ENCODE measurements at regions not wholly inside any gene's neighbourhood (a gene's known extent, or its start where the extent isn't known, plus 50 kb on each side); places are given as distances from the start of the nearest gene placed in this dataset.

GRCh38 chr11:113591117-113591516, 115.0 kb downstream of the TMPRSS5 start:
- Histone ChIP-seq H3K27ac (no peak overlapping the region), H3K36me3 (no peaks in the 10 kb centered on the region), H3K4me1 (no peaks in the 10 kb centered on the region), H3K9me3 (no peaks in the 10 kb centered on the region), H3K27me3 (no peaks in the 10 kb centered on the region), H3K4me3 (no peak overlapping the region)
- TF ChIP-seq POLR2AphosphoS5 (IDR thresholded peaks at IDR 0.05): no peak
- no peak for TF ChIP-seq CTCF (IDR thresholded peaks at IDR 0.05)
- TF ChIP-seq POLR2A (IDR thresholded peaks at IDR 0.05): no peak
- TF ChIP-seq EP300 (IDR thresholded peaks at IDR 0.05): no peak
- 59% methylated on average over 3 of the region's 3 CpGs; no CpG with 5 or more reads in 1 of the 2 donors for WGBS, 2 donors
- no peak for DNase-seq
- no peak for ATAC-seq (ENCODE audit: low FRiP score in 2 of 2)

- Histone ChIP-seq H3K4me3 (no peak overlapping the region), H3K27ac (no peak overlapping the region), H3K4me1 (no peaks in the 10 kb centered on the region), H3K36me3 (no peaks in the 10 kb centered on the region), H3K9me3 (no peaks in the 10 kb centered on the region), H3K27me3 (no peaks in the 10 kb centered on the region)
- no peak for TF ChIP-seq EP300 (IDR thresholded peaks at IDR 0.05)
- TF ChIP-seq POLR2AphosphoS5 (IDR thresholded peaks at IDR 0.05): no peak
- TF ChIP-seq CTCF (IDR thresholded peaks at IDR 0.05): no peak
- no peak for TF ChIP-seq POLR2A (IDR thresholded peaks at IDR 0.05)
- no peak for DNase-seq
- ATAC-seq (ENCODE audit: low FRiP score in 2 of 2): no peak
- 86 to 87% methylated on average over 3 to 4 of the region's 4 CpGs for WGBS, 2 donors
Observed at GRCh38 chr11:113587308-113587739, 112.1 kb upstream of the DRD2 start.

- H3K4me3 ChIP-seq: no peak overlapping the region
- TF ChIP-seq EP300 (IDR thresholded peaks at IDR 0.05) (no peak), CTCF (IDR thresholded peaks at IDR 0.05) (no peak), POLR2AphosphoS5 (IDR thresholded peaks at IDR 0.05) (no peak), POLR2A (IDR thresholded peaks at IDR 0.05) (no peak)
- DNase-seq: no peak
- H3K27ac ChIP-seq: no peak overlapping the region
- no peaks in the 10 kb centered on the region for H3K9me3 ChIP-seq
- no peak for ATAC-seq (ENCODE audit: low FRiP score in 2 of 2)
- H3K36me3 ChIP-seq: no peaks in the 10 kb centered on the region
- 97 to 98% methylated on average over 6 of the region's 6 CpGs for WGBS, 2 donors
- no peaks in the 10 kb centered on the region for H3K4me1 ChIP-seq
- no peaks in the 10 kb centered on the region for H3K27me3 ChIP-seq
Observed at GRCh38 chr11:113584371-113584770, 109.2 kb upstream of the DRD2 start.

GRCh38 chr11:113581713-113582112, 106.5 kb upstream of the DRD2 start:
- H3K4me1 ChIP-seq: no peaks in the 10 kb centered on the region

More at GRCh38 chr11:113581713-113582112, 106.5 kb upstream of the DRD2 start:
- no peak for TF ChIP-seq POLR2AphosphoS5 (IDR thresholded peaks at IDR 0.05)
- TF ChIP-seq POLR2A (IDR thresholded peaks at IDR 0.05): no peak
- no peak for TF ChIP-seq CTCF (IDR thresholded peaks at IDR 0.05)
- TF ChIP-seq EP300 (IDR thresholded peaks at IDR 0.05): no peak
- Histone ChIP-seq H3K27ac (no peak overlapping the region), H3K27me3 (no peaks in the 10 kb centered on the region), H3K4me3 (no peak overlapping the region), H3K9me3 (no peaks in the 10 kb centered on the region), H3K36me3 (no peaks in the 10 kb centered on the region)
- 86 to 88% methylated on average over 3 of the region's 3 CpGs for WGBS, 2 donors
- ATAC-seq (ENCODE audit: low FRiP score in 2 of 2) (no peak), DNase-seq (no peak)

Measured in upper lobe of left lung (tissue), 6 donors.